ENCODE measurements at regions not wholly inside any gene's neighbourhood (a gene's known extent, or its start where the extent isn't known, plus 50 kb on each side); places are given as distances from the start of the nearest gene placed in this dataset.

DNA sequence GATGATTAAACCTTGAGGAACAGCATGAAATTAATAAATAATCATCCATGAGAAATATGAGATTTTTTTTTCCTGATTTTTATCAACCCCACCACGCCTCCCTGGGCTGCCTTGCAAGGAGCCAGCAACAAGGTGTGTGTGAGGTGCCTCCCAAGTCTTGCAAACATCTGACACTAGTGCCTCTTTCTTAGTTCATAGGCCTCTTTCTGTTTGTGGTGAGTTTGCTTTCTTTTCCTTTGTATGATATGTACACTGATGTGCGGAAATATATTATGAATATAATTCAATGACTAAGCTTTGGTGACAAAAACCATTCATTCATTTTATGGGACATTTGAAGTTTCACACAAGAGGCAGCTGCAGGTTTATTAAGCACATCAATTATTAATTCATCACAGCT, 63.2 kb upstream of the SYNDIG1 start:
- TF ChIP-seq CTCF (conservative IDR thresholded peaks at IDR 0.05; ENCODE audit: low read depth, low read length) (no peak), EZH2 (IDR thresholded peaks at IDR 0.05; ENCODE audit: low read length, unreplicated experiment) (no peak)
